ENCODE measurements at regions not wholly inside any gene's neighbourhood (a gene's known extent, or its start where the extent isn't known, plus 50 kb on each side); places are given as distances from the start of the nearest gene placed in this dataset.

GRCh38 chr6:14231071-14231483 lies 113.5 kb downstream of the CD83 start:
- no peak for DNase-seq
- Histone ChIP-seq H3K36me3 (replicated peaks; ENCODE audit: insufficient read depth, low read length) (no peaks in the 10 kb centered on the region), H3F3A (ENCODE audit: insufficient read depth, low read length) (no peaks in the 10 kb centered on the region), H3K4me3 (ENCODE audit: low read length) (no peak overlapping the region), H3K79me2 (ENCODE audit: low read length) (no peaks in the 10 kb centered on the region), H3K9me2 (replicated peaks; ENCODE audit: insufficient read depth, low read length) (no peaks in the 10 kb centered on the region), H4K20me1 (ENCODE audit: insufficient read depth, low read length) (no peaks in the 10 kb centered on the region), H3K4me2 (ENCODE audit: low read depth, low read length) (no peak overlapping the region), H3K9ac (ENCODE audit: low read length) (no peak overlapping the region), H3K27ac (ENCODE audit: low read length) (no peak overlapping the region), H3K9me3 (replicated peaks; ENCODE audit: insufficient read depth, low read length) (no peaks in the 10 kb centered on the region), H2AFZ (ENCODE audit: low read length) (no peak overlapping the region), H3K4me1 (ENCODE audit: low read length) (no peaks in the 10 kb centered on the region), H3K27me3 (replicated peaks; ENCODE audit: insufficient read depth, low read length) (no peaks in the 10 kb centered on the region)
- TF ChIP-seq EZH2 (optimal IDR thresholded peaks at IDR 0.05; ENCODE audit: low read depth, low read length) = no peak
- TF ChIP-seq, protein P1, sequence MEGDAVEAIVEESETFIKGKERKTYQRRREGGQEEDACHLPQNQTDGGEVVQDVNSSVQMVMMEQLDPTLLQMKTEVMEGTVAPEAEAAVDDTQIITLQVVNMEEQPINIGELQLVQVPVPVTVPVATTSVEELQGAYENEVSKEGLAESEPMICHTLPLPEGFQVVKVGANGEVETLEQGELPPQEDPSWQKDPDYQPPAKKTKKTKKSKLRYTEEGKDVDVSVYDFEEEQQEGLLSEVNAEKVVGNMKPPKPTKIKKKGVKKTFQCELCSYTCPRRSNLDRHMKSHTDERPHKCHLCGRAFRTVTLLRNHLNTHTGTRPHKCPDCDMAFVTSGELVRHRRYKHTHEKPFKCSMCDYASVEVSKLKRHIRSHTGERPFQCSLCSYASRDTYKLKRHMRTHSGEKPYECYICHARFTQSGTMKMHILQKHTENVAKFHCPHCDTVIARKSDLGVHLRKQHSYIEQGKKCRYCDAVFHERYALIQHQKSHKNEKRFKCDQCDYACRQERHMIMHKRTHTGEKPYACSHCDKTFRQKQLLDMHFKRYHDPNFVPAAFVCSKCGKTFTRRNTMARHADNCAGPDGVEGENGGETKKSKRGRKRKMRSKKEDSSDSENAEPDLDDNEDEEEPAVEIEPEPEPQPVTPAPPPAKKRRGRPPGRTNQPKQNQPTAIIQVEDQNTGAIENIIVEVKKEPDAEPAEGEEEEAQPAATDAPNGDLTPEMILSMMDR (IDR thresholded peaks at IDR 0.05; ENCODE audit: low read length) = no peak
- no peak for TF ChIP-seq EZH2phosphoT487 (IDR thresholded peaks at IDR 0.05; ENCODE audit: low read length)

DNA sequence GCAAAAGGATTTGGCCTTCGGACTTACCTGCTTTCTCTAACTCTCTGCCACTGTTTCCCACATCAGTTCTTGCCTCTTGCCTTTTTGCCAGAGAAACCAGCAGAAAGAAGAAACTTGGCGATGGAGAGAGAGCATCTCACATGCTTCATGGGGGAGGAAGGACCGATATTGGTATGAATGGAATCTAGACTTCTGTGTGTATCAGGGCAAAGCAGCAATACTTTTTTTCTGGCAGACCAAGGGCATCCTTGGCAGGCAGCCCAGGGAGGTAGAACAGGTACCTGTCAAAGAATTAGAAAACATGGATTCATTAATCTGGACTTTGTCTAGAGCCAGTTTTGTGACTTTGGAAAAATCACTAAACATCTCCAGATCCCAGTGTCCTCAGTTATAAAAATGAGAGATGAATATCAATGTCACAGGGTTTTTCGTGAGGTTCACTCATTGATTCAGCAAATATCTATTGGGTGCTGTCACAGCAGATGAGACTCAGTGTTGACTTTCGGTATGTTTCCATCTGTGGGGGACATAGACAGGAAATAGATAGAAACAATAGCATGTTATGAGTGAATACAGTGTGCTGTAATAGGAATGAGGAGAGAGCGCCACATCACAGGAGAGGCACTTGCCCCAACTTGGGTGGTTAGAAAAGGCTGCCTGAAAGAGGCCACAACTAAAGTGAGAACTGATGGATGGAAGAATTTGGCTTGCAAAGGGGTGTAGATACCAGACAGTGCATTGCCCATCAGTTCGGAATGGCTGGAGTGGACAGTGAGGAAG lies 114.1 kb downstream of the CD83 start:
- Histone ChIP-seq H4K20me1 (ENCODE audit: insufficient read depth, low read length) (no peaks in the 10 kb centered on the region), H3K36me3 (replicated peaks; ENCODE audit: insufficient read depth, low read length) (no peaks in the 10 kb centered on the region), H3K9me2 (replicated peaks; ENCODE audit: insufficient read depth, low read length) (no peaks in the 10 kb centered on the region), H3K27me3 (replicated peaks; ENCODE audit: insufficient read depth, low read length) (no peaks in the 10 kb centered on the region), H3K27ac (ENCODE audit: low read length) (no peak overlapping the region), H3K4me3 (ENCODE audit: low read length) (no peak overlapping the region), H3K4me1 (ENCODE audit: low read length) (no peaks in the 10 kb centered on the region), H3K9ac (ENCODE audit: low read length) (no peak overlapping the region), H3K9me3 (replicated peaks; ENCODE audit: insufficient read depth, low read length) (no peaks in the 10 kb centered on the region), H3F3A (ENCODE audit: insufficient read depth, low read length) (no peaks in the 10 kb centered on the region), H3K79me2 (ENCODE audit: low read length) (no peaks in the 10 kb centered on the region), H2AFZ (ENCODE audit: low read length) (no peak overlapping the region), H3K4me2 (ENCODE audit: low read depth, low read length) (no peak overlapping the region)
- no peak for DNase-seq
- TF ChIP-seq, protein P1 (IDR thresholded peaks at IDR 0.05; ENCODE audit: low read length) = no peak
- TF ChIP-seq EZH2phosphoT487 (IDR thresholded peaks at IDR 0.05; ENCODE audit: low read length) = no peak

GRCh38 chr6:14232889-14233288 lies 115.3 kb downstream of the CD83 start:
- Histone ChIP-seq H3K4me1 (ENCODE audit: low read length) (no peaks in the 10 kb centered on the region), H3F3A (ENCODE audit: insufficient read depth, low read length) (no peaks in the 10 kb centered on the region), H3K4me2 (ENCODE audit: low read depth, low read length) (no peak overlapping the region), H3K9me2 (replicated peaks; ENCODE audit: insufficient read depth, low read length) (no peaks in the 10 kb centered on the region), H3K79me2 (ENCODE audit: low read length) (no peaks in the 10 kb centered on the region), H3K27ac (ENCODE audit: low read length) (no peak overlapping the region), H3K9ac (ENCODE audit: low read length) (no peak overlapping the region), H2AFZ (ENCODE audit: low read length) (no peak overlapping the region), H3K36me3 (replicated peaks; ENCODE audit: insufficient read depth, low read length) (no peaks in the 10 kb centered on the region), H3K4me3 (ENCODE audit: low read length) (no peak overlapping the region), H3K27me3 (replicated peaks; ENCODE audit: insufficient read depth, low read length) (no peaks in the 10 kb centered on the region), H4K20me1 (ENCODE audit: insufficient read depth, low read length) (no peaks in the 10 kb centered on the region), H3K9me3 (replicated peaks; ENCODE audit: insufficient read depth, low read length) (no peaks in the 10 kb centered on the region)
- DNase-seq = no peak
- no peak for TF ChIP-seq EZH2phosphoT487 (IDR thresholded peaks at IDR 0.05; ENCODE audit: low read length)
- no peak for TF ChIP-seq EZH2 (optimal IDR thresholded peaks at IDR 0.05; ENCODE audit: low read depth, low read length)
- TF ChIP-seq, protein P1 (IDR thresholded peaks at IDR 0.05; ENCODE audit: low read length) = no peak

Measured in MM.1S (cell line).